GM12891 (cell line): ENCODE measurements at regions not wholly inside any gene's neighbourhood (a gene's known extent, or its start where the extent isn't known, plus 50 kb on each side); places are given as distances from the start of the nearest gene placed in this dataset.
"Not testable (repeated sequence)": the region's sequence is repeated elsewhere in the genome, so short reads cannot be mapped to it uniquely, and the experiment has no call there.

Source experiments
- DNase-seq: peaks from one replicate; pipeline ENCODE4 v3.0.0; 2011; ENCODE audit warnings: low spot score; ENCODE audit not compliant: insufficient read length
- FAIRE-seq: peaks from 2 replicates; lab custom pipeline; 2011; peaks lifted over from hg19 to GRCh38; lab: Jason Lieb, UNC
- PAX5 ChIP-seq: IDR thresholded peaks from 2 replicates; pipeline ENCODE4 v1.6.1; 2011; ENCODE audit warnings: low read length, moderate library complexity, mild to moderate bottlenecking; ENCODE audit not compliant: insufficient read depth, severe bottlenecking
- POLR2A ChIP-seq: IDR thresholded peaks from 2 replicates; pipeline ENCODE4 v1.6.1; 2011; ENCODE audit warnings: low read depth, low read length, control low read depth
- POLR2AphosphoS5 ChIP-seq: IDR thresholded peaks from 2 replicates; pipeline ENCODE4 v1.6.1; 2011; ENCODE audit warnings: low read depth, low read length, control low read depth
- POU2F2 ChIP-seq: IDR thresholded peaks from 2 replicates; pipeline ENCODE4 v1.6.1; 2011; ENCODE audit warnings: low read depth, mild to moderate bottlenecking, control low read depth, low read length, moderate library complexity
- SPI1 ChIP-seq: IDR thresholded peaks from 2 replicates; pipeline ENCODE4 v1.6.1; 2011; ENCODE audit warnings: low read depth, low read length, control low read depth
- TAF1 ChIP-seq: IDR thresholded peaks from 2 replicates; pipeline ENCODE4 v1.6.1; 2011; ENCODE audit warnings: low read depth, low read length, control low read depth

GRCh38 chr9:31908158-31908890, 476.1 kb upstream of the ACO1 start:
- no peak for TF ChIP-seq TAF1
- no peak for TF ChIP-seq SPI1
- TF ChIP-seq POLR2A, result no peak
- TF ChIP-seq POU2F2, result no peak
- no peak for TF ChIP-seq PAX5
- TF ChIP-seq POLR2AphosphoS5, result no peak
- no peak for FAIRE-seq
- DNase-seq, result no peak

- TF ChIP-seq POLR2AphosphoS5 (no peak), POLR2A (no peak), POU2F2 (no peak), PAX5 (no peak), TAF1 (no peak), SPI1 (no peak)
- no peak for DNase-seq
- FAIRE-seq, result no peak
These were observed 475.5 kb upstream of the ACO1 start for GRCh38 chr9:31908891-31909480.

GRCh38 chr9:31912636-31913035, 471.8 kb upstream of the ACO1 start:
- TF ChIP-seq PAX5 (no peak), POLR2A (no peak), TAF1 (no peak), POLR2AphosphoS5 (no peak), SPI1 (no peak), POU2F2 (no peak)
- FAIRE-seq (no peak), DNase-seq (no peak)

GRCh38 chr9:31916591-31917241, 467.7 kb upstream of the ACO1 start:
- no peak for DNase-seq
- TF ChIP-seq POLR2AphosphoS5, result no peak
- TF ChIP-seq TAF1, result no peak
- TF ChIP-seq PAX5, result no peak
- no peak for TF ChIP-seq POLR2A
- TF ChIP-seq POU2F2, result no peak
- no peak for TF ChIP-seq SPI1
- no peak for FAIRE-seq

- DNase-seq, FAIRE-seq: not testable (repeated sequence)
These were observed 446.7 kb upstream of the ACO1 start for GRCh38 chr9:31937737-31938136.

GRCh38 chr9:31950756-31951155, 433.7 kb upstream of the ACO1 start:
- DNase-seq, result no peak
- no peak for FAIRE-seq
- TF ChIP-seq POLR2A (no peak), SPI1 (no peak), POLR2AphosphoS5 (no peak), TAF1 (no peak), POU2F2 (no peak), PAX5 (no peak)

GRCh38 chr9:31958572-31958971, 425.9 kb upstream of the ACO1 start:
- no peak for FAIRE-seq
- DNase-seq, result no peak
- no peak for TF ChIP-seq TAF1
- TF ChIP-seq POLR2A, result no peak
- TF ChIP-seq POLR2AphosphoS5, result no peak
- TF ChIP-seq PAX5, result no peak
- no peak for TF ChIP-seq POU2F2
- TF ChIP-seq SPI1, result no peak

GRCh38 chr9:31969552-31969951, 414.9 kb upstream of the ACO1 start:
- TF ChIP-seq POLR2A (no peak), TAF1 (no peak), POLR2AphosphoS5 (no peak), PAX5 (no peak), POU2F2 (no peak), SPI1 (no peak)
- no peak for FAIRE-seq

GRCh38 chr9:31983895-31984294, 400.5 kb upstream of the ACO1 start:
- no peak for FAIRE-seq
- TF ChIP-seq TAF1 (no peak), SPI1 (no peak), POLR2AphosphoS5 (no peak), PAX5 (no peak), POLR2A (no peak), POU2F2 (no peak)
- DNase-seq, result no peak

More at GRCh38 chr9:31969552-31969951, 414.9 kb upstream of the ACO1 start:
- DNase-seq, result no peak

GRCh38 chr9:31996331-31996730, 388.1 kb upstream of the ACO1 start:
- no peak for TF ChIP-seq SPI1
- TF ChIP-seq POLR2A, result no peak
- TF ChIP-seq PAX5, result no peak
- TF ChIP-seq POU2F2, result no peak
- no peak for TF ChIP-seq TAF1
- TF ChIP-seq POLR2AphosphoS5, result no peak
- DNase-seq, result no peak
- FAIRE-seq, result no peak
